Vagina (tissue), 2 donors: ENCODE measurements at regions not wholly inside any gene's neighbourhood (a gene's known extent, or its start where the extent isn't known, plus 50 kb on each side); places are given as distances from the start of the nearest gene placed in this dataset.

Source experiments
- POLR2A ChIP-seq, 2 donors: fragments of 450-650 bp; IDR thresholded peaks; one replicate each; pipeline ENCODE4 v1.6.1; 2017; ENCODE audit warnings: antibody characterized with exemption in 2 of 2, mild to moderate bottlenecking in 2 of 2, moderate library complexity in 2 of 2
- POLR2AphosphoS5 ChIP-seq, 2 donors: sonication (generic); formaldehyde crosslinking; IDR thresholded peaks; one replicate each; pipeline ENCODE4 v1.9.0; 2017; ENCODE audit warnings: antibody characterized with exemption in 2 of 2, mild to moderate bottlenecking in 2 of 2, low read depth in 1 of 2; ENCODE audit not compliant: insufficient read depth in 1 of 2
- TF ChIP-seq, protein P1 (sequence below), 3 experiments: fragments of 450-650 bp in 2 of 3; fragments of 200-600 bp in 1 of 3; sonication (generic) in 1 of 3; IDR thresholded peaks; one replicate each; pipeline ENCODE4 v1.5.1; 2017 to 2019; ENCODE audit warnings: antibody characterized with exemption in 3 of 3, mild to moderate bottlenecking in 2 of 3, moderate library complexity in 2 of 3

DNA sequence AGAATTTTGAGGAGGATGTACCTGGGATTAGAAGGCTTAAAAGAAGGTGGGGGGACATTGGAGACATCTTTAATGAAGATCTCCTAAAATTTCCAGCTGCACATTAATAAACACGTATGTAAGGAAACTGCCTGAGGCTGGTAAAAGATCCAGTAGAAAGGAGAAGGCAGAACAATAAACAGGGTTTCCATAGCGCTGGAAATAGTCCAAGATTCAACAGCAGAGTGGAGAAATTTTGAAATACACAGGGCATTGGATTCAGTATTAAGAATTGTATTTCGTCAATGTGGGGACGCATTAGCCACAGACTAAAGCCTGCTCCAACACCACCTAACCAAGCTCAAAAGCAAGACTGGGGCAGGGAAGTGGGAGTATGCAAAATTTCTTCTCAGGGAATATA lies 606.9 kb upstream of the NRXN1 start:
- TF ChIP-seq, protein P1, sequence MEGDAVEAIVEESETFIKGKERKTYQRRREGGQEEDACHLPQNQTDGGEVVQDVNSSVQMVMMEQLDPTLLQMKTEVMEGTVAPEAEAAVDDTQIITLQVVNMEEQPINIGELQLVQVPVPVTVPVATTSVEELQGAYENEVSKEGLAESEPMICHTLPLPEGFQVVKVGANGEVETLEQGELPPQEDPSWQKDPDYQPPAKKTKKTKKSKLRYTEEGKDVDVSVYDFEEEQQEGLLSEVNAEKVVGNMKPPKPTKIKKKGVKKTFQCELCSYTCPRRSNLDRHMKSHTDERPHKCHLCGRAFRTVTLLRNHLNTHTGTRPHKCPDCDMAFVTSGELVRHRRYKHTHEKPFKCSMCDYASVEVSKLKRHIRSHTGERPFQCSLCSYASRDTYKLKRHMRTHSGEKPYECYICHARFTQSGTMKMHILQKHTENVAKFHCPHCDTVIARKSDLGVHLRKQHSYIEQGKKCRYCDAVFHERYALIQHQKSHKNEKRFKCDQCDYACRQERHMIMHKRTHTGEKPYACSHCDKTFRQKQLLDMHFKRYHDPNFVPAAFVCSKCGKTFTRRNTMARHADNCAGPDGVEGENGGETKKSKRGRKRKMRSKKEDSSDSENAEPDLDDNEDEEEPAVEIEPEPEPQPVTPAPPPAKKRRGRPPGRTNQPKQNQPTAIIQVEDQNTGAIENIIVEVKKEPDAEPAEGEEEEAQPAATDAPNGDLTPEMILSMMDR (IDR thresholded peaks at IDR 0.05): no peak
- TF ChIP-seq POLR2A (IDR thresholded peaks at IDR 0.05): no peak
- no peak for TF ChIP-seq POLR2AphosphoS5 (IDR thresholded peaks at IDR 0.05; ENCODE audit: insufficient read depth in 1 of 2, low read depth in 1 of 2)
